ENCODE measurements at regions not wholly inside any gene's neighbourhood (a gene's known extent, or its start where the extent isn't known, plus 50 kb on each side); places are given as distances from the start of the nearest gene placed in this dataset.
A peak's percentile ranks its signal among the peaks of the same experiment; 100 is the strongest.

DNA sequence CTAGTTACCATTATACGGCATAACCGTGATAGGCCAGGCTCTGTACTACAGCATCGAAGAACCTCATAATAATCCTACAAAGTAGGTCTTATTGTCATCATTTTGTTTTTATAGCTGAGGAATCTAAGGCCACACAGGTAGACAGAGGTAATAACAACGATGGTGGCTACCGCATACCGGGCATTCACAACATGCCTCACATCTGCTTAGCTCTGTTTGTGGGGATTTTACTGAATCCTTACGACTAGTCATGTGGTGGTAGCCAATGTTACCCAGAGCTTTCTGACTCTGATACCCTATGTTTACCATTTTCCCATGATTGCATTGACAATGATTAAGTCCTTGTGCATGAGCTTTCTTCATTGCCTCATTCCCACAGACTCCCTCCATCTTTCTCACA, 269.4 kb downstream of the TCF7L2 start:
- DNase-seq: no peak

DNA sequence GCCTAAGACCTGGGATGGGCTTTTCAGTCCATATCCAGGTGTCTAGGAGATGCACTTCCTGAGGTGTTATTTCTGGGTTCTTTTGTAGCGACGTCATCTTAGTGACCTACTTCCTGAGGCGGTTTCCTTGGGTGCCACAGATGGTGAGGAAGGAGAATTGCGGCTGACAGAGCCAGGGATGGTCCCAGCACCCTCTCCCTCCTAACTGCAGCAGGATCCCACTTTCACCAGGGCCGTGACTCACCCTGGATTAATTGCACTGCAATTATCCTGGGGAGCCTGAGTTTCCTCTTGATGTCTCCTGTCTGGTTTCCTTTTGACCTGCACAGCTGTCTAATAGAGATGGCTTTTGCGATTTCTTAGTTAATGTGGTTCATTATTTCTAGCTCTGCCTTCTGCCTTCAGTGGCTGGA, 271.7 kb downstream of the TCF7L2 start:
- peak; percentile 16 for DNase-seq

DNA sequence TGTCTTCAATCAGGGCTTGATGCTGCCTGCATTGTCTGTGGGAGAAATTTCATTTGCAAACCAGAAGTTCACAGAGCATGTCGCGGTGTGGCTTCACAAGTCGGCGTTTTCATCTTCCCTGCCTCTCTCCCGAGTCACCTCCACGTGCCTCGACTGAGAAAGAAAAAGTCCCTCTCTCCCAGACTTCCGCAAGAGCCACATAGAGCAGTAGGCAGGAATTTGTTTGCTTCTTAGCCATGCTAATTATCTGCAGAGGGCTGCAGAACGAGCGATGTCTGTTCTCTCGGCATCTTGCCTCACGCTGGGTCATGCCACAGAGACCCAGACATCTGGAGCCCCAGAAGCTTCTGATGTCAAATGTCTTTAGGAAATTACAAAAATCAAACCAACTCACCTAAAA, 272.2 kb downstream of the TCF7L2 start:
- DNase-seq: no peak

DNA sequence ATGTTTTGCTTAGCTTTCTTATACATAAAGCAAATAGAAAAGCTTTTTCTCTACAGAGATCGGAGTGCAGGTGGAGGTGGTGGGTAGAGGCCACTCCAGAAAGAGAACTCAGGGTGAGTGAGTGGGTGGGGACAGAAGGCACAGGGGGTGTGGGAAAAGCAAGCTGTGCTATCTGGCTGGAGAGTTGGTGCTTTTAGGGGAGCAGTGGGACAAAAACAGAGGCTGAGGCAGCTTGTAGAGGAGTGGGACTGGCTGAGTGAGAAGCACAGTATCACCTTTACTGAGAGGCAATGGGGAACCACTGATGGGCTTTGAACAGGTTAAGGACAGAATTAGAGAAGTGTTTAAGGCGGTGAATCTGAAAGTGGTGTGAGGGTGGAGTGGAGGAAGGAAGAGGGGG, 275.3 kb downstream of the TCF7L2 start:
- no peak for DNase-seq

DNA sequence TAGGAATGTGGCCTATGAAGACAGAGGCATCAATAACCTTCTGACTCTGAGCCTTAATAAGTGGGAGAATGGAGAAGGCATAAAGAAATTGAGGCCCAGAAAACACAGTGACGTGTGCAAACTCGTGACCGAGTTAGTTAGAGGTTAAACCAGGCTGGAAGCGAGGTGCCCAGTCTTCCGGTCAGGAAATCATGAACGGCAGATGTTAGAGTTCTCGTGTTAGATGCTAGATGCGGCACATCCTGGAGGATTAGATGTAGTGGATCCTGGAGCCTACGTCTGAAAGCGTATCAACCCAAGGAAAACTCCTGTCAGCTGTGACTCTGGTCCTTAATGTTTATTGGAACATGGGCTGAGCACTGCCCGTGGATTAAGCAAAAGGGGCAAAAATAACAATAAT, 275.9 kb downstream of the TCF7L2 start:
- DNase-seq: no peak

DNA sequence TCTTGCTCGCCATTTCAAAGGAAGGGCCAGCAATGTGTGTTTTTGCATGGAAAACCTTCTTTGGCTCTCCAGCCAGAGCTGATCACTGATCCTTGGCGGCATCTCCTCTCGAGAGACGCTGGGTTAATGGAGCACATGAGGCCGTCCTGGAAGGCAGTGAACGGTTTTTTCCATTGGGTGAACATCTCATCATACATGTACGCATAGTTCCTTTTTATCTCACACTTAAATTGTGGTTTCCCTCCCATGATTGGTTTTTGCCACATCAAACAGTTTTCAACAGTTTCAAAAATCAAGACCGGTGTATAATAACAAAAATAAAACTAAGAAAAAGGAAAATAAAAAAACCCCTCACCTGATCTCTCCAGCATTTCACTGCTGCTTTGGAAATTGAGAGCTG, 276.4 kb downstream of the TCF7L2 start:
- DNase-seq: no peak

DNA sequence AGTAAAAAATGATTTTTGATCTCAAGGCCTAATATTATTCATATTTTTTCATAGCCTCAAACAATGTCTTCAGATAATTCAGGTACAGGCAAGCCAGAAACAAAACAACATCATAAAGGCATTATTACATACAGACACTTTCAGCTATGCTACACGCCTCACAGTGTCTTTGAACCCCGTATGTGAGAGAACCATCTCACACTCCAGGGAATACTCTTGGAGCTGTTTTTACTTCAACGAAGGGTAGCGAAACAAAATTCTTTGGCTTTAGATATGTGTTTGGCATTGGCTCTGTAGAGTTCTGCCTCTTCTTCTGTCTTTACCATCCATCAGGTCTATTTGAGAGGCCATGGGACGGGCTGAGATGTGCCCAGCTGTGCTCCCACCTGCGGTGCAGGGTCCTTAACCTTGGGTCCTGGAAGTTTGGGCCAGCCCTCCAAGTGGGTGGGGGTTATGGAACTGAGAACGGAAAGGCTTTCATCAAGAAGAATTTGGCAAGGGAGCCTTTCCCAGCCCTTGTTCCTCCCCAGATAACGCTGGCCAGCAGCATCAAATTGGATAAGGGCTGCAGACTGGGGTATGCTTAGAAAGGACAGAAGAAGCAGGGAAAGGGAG, 276.9 kb downstream of the TCF7L2 start:
- DNase-seq: no peak

DNA sequence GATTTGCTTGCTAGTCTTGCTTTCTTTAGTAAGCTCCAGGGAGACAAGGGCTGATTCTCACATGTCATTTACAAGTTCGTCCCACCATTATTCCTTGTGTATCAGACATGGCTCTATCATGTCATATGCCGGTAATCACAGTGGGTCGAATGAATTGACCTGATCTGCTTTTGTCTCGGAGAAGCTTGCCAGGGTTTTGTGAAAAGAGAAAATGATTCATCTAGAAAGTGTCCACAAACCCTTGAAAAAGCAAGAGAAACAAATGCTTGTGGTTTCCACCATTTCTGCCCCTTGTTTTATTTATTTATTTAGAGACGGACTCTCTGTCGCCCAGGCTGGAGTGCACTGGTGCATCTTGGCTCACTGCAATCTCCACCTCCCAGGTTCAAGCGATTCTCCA, 278.5 kb downstream of the TCF7L2 start:
- no peak for DNase-seq

DNA sequence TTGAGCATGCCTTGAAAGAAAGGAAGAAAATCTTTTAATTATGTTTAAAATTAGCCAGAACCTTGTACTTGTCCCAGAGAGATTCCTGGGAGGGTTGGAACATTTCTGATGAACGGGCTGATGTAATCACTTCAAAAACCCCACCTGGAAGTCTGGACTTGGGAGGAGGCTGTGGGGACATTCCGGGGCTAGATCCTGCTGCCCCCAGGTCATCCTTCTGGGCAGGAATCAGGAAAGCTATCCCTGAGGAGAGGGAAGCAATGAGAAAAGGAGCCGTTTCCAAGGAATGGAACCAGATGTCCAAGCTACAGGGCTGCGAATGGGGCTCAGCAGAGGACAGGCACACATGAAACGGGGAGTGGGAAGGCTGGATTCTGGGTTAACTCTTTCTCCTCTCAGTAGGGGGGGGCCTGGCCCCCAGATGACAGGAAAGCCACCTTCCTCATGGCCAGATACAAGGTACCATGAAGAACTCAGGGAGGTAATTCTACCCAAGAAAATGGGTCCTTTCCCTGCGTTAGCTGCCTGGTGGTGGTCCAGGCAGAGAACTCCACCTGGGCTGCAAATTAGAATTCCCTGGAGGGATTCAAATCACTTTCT, 280.1 kb downstream of the TCF7L2 start:
- DNase-seq: peak; percentile 89

DNA sequence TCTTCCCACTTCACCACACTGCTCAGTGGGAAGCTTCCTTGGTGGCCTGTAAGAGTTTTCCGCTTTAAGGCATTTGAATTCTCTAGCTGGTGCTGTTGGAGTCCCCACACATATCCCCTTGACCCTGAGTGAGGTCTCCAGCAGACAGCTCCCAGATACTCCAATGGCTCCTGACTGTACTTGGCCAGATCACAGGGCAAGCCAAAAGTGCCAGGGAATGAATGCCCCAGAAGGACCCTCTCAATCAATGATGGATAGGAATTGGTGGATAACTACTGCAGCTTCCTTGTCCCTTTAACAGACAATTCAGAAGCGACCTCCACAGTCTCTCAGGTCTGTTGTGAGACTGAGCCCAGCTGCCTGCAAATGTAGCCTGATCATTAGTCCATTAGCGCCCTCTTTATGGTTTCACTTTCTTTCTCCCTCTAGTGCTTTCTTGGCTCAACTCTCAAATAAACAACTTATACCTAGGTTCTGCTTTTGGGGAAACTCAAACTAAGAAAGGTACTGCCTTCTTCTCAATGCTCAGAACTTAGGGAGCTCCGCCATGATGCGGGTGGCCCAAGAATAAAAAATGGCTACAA, 283.0 kb downstream of the TCF7L2 start:
- DNase-seq: no peak

DNA sequence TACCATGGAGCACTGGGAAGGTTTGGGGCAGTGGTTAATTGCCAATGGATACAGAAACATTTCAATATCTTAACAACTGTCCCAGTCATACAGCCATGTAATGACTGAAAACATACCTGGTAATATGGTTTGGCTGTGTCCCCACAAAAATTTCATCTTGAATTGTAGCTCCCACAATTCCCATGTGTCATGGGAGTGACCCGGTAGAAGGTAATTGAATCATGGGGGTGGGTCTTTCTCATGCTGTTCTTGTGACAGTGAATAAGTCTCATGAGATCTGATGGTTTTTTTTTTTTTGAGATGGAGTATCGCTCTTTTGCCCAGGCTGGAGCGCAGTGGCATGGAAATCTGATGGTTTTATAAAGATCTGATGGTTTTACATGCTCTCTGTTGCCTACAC, 284.4 kb downstream of the TCF7L2 start:
- no peak for DNase-seq

DNA sequence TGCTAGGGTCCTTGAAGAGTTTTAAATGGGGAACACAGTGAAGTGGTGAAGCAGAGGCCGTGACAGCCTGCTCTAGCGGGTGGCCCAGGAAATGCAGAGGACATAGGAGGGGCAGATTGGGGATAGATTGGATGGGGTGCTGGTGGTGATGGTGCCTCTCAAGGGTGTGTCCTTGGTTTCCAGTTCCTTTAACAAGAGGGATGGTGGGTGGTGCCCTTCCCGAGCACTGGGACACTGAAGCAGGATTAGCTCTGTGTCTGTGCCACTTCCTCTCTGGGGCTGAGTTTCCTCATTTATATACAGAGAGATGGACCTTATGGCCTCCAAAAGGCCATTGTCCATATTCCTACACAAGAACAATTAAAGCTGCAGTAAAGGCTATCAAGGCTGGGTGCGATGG, 285.5 kb downstream of the TCF7L2 start:
- no peak for DNase-seq

DNA sequence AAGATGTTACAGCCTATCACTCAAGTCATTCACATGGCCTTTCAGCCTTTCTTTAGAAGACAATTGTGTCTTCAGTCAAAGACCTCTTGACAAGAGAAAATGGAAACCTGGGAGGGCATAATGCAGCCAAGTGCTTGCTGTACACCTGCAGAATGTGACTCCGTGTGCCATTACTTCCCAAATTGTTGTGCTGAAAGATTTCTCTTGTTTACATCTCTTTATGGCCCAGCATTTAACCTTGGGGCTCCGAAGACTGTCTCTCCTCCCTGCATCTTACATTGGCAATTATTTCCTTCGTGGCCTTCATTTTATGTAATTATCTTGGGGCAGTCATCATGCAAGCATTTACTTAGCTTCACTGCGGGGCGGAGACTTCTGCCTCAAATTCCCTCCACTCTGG, 287.0 kb downstream of the TCF7L2 start:
- no peak for DNase-seq

DNA sequence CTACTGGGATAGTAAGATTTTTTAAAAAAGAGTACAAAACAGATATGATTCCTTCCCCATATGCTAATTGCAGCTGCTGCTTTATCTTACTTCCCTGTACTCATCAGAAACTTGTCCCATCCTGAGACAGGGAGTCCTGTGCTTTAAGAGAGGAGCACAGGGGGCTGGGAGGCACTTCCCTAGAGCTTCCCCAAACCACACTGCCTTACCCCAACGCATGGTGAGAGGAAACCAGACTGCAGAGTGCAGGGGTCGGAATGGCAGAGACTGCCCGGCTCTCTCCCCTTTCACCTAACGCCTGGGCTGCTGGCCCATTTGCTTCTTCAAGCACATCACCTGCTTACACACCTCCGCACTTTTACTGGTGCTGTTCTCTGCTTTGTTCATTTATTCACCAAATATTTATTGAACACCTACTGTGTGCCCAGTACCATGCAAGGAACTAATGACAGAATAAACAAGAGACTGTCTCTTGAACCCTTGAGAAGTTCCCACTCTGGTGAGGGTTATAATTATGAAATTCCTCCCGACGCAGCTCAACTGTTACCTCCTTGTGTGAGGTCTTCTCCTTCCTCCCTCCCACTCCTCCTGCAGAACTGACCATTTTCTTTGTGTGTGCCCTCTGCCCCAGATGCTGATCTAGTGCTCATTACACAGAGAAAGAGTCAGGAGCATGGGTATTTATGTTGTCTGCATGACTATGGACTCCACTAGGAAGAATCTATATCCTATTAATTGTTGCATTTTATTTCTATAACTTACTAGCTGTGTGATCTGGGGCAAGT, 289.7 kb downstream of the TCF7L2 start:
- no peak for DNase-seq

DNA sequence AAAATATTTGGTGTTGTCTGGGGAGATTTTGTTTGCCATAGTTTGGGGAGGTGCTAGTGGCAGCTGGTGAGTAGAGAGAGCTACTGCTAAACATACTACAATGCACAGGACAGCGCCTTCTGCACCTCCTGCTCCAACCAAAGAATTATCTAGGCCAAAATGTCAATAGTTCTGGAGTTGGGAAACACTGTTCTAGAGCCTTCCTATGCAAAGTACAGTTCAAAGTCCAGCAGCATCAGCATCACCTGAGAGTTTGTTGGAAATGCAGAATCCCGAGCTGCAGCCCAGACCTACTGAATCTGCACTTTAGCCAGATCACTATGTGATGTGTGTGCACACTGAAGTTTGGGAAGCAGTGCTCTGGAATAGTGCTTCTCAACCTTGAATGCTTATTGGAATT, 290.7 kb downstream of the TCF7L2 start:
- no peak for DNase-seq

DNA sequence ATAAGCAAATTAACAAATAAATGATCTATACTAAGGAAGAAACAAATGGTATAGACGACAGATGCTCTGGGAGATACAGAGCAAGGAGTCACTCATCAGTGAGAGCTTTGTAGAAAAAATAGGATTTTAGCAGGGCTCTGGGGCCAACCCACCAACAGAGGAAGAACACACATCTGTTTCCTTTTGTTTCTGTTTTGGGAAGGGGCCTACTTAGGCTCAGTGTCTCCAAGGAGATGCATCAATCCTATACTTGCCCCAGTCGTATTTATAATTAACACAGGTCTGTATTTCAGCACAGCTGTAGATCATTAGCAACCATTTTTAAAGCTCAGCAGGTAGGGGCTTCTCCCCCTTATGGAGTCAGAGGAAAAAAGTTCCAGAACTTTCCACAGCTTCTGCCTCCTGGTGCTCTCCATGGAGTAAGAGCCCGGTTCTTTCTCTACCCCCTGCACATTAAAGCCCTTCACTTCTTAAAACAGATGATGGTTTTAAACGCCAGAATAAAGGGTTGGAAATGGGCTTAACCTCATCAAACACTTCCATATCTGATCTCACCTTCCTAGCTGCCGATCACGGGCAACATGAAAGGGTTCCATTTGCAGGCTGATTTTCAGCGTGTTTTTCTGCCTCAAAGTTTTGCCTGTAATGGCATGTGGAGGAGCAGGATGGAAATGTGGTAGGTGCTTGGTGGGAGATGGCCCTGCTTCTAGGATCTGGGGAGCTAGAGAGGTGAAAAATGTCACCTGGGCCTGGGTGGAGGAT, 291.7 kb downstream of the TCF7L2 start:
- DNase-seq: peak; percentile 71

DNA sequence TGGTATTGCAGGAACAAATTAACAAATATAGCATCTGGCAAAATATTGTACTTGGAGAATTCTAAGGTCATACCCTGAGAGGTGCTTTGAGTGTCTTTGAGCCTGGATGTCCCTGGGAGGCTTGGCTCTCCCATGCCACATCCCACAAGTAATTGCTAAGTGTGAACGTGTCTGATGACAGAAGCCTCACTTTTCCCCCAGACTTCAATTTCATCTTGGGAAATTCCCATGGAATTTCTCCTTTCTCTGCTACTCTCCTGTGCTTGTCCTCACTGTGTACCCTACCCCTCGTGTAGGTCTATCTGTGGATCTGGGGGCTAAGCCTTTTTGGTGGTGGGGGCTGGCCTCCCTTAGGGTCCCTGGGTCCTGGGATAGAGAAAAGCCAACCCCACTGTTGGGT, 293.3 kb downstream of the TCF7L2 start:
- DNase-seq: no peak

DNA sequence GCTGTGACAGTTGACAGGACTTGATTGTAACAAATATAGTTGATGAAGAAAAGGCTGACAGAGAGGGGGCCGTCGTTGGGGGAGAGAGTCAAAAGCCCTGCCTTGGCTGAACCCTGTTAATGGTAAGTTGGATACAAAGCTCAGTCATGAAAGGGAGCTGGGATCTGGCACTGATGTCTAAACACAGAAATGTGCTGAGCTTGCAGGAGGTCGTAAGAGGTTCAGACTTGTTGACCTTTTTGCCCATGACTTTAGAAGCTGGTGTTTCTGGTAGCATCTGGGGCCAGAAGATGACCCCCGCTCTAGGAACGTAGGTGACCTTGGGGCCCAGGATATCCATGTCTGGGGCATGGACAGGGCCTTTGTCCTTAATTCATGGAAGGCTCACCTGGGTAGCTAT, 294.7 kb downstream of the TCF7L2 start:
- DNase-seq: no peak

DNA sequence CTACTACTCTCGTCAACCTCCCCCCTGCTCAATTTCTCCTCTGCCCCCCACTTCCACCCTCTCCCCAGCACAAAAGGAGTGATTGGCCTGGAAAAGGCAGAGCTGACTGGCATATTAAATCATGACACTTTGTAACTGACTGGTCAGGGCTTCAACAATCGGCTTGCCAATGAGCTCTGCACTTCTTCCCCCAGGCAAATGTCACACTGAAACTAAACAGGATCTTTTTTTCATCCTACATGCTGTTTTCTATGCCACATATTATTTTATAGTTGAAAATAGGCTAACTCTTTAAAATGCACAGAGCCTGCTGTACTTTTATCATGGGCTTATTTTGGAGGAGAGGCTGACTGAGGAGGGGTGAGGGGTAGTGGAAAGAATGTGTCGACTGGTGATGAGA, 295.2 kb downstream of the TCF7L2 start:
- DNase-seq: no peak

DNA sequence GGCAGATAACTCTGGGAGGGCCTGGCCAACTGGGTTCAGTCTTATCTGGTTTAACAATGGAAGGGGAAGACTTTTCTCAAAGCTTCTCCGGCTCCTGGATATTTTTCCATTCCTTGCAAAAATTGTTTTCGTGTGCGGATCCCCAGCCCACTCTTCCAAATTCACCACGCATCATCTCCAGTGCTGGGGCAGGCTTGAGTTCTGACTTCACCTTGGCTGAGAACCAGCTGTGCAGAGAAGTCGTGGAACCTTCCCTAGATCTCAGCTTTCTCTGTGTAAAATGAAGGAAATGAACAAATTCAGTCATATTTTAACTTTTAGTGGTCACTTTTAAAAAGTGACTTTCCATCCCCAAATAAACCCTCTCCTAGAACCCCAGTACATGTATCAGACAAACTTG, 297.0 kb downstream of the TCF7L2 start:
- DNase-seq: no peak

DNA sequence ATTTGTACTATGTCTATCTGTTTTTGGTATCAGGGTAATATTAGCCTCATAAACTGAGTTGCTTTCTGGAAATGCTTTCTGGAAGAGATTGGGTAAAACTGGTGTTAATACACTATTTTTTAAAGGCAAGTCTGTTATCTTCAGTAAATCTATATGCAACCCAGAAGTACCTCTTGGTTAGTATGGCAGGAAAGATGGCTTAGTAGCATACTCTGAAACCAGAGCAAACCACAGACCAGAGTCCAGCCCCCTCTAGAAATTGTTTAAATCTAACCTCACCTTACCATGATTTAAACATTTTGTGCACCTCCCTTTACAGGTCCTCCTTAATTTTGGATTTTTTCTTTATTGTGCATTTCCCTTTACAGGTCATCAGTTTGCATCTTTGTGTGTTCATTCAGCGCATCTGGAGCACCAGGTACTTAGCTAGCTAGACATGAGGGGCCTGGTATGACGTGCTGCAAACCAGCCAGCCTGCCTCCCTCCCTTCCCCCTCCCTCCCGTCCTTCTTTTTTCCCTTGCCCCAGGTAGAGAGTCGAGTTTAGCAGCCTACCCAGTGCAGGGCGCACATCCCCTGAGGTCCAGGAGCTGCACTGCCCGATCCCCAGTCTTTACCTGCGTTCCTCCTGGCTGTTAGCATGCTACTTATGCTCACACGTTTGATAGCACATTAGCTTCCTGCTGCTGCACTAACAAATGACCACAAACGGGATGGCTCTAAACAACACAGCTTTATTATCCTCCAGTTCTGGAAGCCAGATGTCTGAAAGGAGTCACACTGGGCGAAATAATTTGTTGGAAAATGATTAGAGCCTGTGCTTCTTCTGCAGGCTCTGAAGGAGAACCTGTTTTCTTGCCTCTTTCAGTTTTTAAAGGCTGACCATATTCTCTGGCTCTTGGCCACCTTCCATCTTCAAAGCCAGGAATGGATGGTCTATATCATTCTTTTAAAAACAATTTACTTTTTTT, 299.9 kb upstream of the HABP2 start:
- DNase-seq: peak; percentile 57

Data from tongue (tissue), 1 donor.